ENCODE measurements at regions not wholly inside any gene's neighbourhood (a gene's known extent, or its start where the extent isn't known, plus 50 kb on each side); places are given as distances from the start of the nearest gene placed in this dataset.

DNA sequence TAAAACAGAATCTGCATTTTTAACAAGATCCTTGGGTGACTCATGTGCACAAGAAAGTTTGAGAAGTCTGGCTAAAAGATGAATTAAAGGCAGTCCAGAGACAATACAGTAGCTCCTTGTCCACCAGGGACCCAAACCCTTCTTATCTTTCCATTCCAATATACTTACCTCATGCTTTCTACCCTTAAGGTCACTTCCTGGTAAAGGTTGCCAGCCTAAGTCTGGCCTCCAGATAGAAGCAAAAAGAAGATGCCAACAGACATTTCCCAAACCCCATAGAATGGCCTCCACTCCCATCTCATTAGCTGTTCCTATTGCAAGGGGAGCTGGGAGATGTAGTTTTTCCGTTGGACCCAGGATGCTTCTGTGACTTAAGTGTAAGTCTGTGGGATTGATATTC lies 101.4 kb upstream of the XYLT1 start:
- no peaks in the 10 kb centered on the region for H3K4me1 Mint-ChIP-seq (ENCODE audit: low read depth)
- CTCF ChIA-PET = no interaction called here
- no peak overlapping the region for H3K27ac Mint-ChIP-seq
- no peak overlapping the region for H3K4me3 Mint-ChIP-seq
- H3K9me3 Mint-ChIP-seq = no peaks in the 10 kb centered on the region
- intact Hi-C loops (cut with micrococcal nuclease) = no loop called here
- no peak for DNase-seq
- H3K27me3 Mint-ChIP-seq (ENCODE audit: low read depth) = peaks cover 4% of the 10 kb centered on the region
- no peaks in the 10 kb centered on the region for H3K36me3 Mint-ChIP-seq (ENCODE audit: low read depth)

DNA sequence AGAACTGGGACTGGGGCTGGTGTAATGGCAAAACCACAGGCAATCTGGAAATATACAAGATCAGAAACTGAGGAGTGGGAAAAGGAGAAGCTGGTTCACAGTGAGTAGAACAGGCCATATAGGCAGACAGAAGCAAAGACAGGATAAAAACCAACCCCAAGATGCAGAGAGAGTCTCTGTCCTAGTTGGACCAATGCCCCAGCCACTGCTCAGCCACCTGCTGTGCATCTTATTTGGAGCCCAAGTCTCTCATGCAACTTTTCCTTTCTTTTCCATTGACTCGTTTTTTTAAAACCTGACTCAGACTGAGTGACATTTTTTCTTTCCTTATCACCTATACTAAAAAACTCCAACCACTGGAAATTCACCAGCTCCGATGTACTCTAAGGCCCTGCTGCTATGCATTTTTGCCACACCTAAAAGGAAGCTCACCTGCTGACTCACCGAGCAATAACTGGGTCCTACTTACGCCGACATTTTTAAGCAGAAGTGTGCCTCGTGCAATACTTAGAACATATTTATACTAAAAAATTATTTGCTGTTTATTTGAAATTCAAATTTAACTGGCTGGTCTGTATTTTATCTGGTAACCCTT lies 100.8 kb upstream of the XYLT1 start:
- Mint-ChIP-seq H3K4me3 (no peak overlapping the region), H3K36me3 (ENCODE audit: low read depth) (no peaks in the 10 kb centered on the region), H3K27me3 (ENCODE audit: low read depth) (peaks cover 4% of the 10 kb centered on the region), H3K27ac (no peak overlapping the region), H3K4me1 (ENCODE audit: low read depth) (no peaks in the 10 kb centered on the region), H3K9me3 (no peaks in the 10 kb centered on the region)
- DNase-seq = no peak
- CTCF ChIA-PET = interaction anchor here (1.0 to 1.7 kb wide), 2 partner anchors 8 to 14 kb away, joined by 3 to 4 read pairs; no protein-coding TSS in a partner anchor
- intact Hi-C loops (cut with micrococcal nuclease) = no loop called here

DNA sequence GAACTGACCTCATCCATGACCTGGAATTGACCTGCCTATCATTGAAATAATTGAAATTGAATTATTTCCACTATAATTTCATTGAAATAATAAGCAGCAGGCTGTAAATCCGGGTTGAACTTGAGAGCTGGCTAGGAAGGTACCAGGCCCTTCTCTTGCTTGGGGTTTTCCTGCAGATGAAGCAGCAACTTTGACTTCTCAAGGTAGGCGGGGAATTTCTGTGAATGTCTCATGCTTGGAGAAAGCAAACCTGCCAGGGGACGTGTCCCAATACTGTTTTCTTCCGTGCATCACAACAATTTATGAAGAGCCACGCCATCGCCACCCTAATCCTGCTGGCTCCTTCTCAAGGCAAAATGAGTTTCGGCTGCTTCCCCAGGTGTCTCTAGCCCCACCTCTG lies 97.5 kb upstream of the XYLT1 start:
- intact Hi-C loops (cut with micrococcal nuclease) = no loop called here
- H3K27me3 Mint-ChIP-seq (ENCODE audit: low read depth) = peaks cover 4% of the 10 kb centered on the region
- no peaks in the 10 kb centered on the region for H3K9me3 Mint-ChIP-seq
- CTCF ChIA-PET = no interaction called here
- H3K27ac Mint-ChIP-seq = no peak overlapping the region
- H3K4me3 Mint-ChIP-seq = no peak overlapping the region
- H3K4me1 Mint-ChIP-seq (ENCODE audit: low read depth) = no peaks in the 10 kb centered on the region
- no peaks in the 10 kb centered on the region for H3K36me3 Mint-ChIP-seq (ENCODE audit: low read depth)
- DNase-seq = no peak

DNA sequence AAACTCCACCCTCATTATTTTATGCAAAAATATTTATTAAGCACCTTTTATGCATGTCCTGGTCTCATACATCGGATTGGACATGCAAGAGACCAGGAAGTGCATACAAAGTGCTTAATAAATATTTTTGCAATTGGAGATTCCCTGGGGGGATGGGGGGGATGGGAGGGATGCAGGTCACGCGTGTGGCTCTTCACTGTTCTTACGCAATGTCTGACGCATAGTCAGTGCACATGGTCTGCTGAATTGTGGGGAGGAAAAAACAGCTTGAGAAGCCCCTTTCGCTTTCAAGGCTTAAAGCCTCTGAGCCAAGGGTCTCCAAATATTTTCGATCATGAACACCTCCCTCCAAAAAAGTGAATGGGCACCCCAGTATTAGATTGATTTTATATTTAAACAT lies 96.7 kb upstream of the XYLT1 start:
- Mint-ChIP-seq H3K36me3 (ENCODE audit: low read depth) (no peaks in the 10 kb centered on the region), H3K27ac (no peak overlapping the region), H3K9me3 (no peaks in the 10 kb centered on the region), H3K4me1 (ENCODE audit: low read depth) (no peaks in the 10 kb centered on the region), H3K4me3 (no peak overlapping the region), H3K27me3 (ENCODE audit: low read depth) (peaks cover 4% of the 10 kb centered on the region)
- no peak for DNase-seq
- intact Hi-C loops (cut with micrococcal nuclease) = no loop called here
- CTCF ChIA-PET = interaction anchor here (1.9 kb wide), 1 partner anchor 11 kb away, joined by 7 read pairs; no protein-coding TSS in a partner anchor

DNA sequence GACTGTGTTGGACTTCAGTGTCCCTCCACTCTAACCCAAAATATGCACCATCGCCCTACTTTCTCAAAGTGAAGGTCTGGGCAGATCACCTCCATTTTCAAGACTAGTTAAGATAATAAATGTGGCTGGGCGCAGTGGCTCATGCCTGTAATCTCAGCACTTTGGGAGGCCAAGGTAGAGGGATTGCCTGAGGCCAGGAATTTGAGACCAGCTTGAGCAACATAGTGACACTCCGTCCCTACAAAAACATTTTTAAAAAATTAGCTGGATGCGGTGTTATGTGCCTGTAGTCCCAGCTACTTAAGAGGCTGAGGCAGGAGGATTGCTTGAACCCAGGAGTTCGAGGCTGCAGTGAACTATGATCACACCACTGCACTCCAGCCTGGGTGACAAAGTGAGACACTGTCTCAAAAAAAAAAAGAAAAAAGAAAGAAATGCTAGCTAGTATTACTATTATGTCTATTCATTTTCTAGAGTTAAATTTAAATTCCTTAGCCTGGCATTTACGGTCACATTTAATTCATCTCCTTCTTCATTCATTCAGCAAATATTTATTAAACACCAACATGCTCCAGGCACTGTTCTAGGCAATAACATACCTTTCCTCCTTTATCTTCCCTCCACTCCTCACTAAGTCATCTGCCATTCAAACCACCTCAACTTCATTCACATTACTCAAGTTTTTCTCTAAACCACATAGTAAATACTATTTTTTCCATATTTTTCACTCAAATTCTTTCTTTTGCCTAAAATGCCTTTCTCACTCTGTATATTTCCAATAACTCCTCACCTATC lies 96.1 kb upstream of the XYLT1 start:
- Mint-ChIP-seq H3K4me3 (no peak overlapping the region), H3K36me3 (ENCODE audit: low read depth) (no peaks in the 10 kb centered on the region), H3K9me3 (no peaks in the 10 kb centered on the region), H3K27me3 (ENCODE audit: low read depth) (peaks cover 4% of the 10 kb centered on the region), H3K4me1 (ENCODE audit: low read depth) (no peaks in the 10 kb centered on the region), H3K27ac (no peak overlapping the region)
- CTCF ChIA-PET = interaction anchor here (1.9 kb wide), 1 partner anchor 12 kb away, joined by 7 read pairs; no protein-coding TSS in a partner anchor
- DNase-seq = no peak
- intact Hi-C loops (cut with micrococcal nuclease) = no loop called here

DNA sequence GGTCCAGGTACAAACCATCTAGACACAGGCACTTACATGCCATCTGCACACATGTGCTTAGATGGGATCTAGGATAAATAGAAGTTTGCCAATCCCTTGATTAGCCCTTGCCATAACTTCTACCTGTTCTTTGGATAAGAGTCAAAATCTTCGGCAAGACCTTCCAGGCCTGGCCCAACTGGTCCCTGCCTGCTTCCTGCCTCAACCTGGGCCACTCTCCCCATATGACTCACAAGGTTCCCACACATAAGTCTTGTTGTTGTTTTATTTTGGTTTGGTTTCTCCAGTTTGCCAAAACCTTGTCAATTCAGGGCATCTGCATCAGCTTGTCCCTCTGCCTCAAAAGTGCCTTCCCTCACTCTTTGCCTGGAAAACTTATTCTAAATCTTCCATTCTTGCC lies 95.3 kb upstream of the XYLT1 start:
- no peak for DNase-seq
- Mint-ChIP-seq H3K27me3 (ENCODE audit: low read depth) (peaks cover 2% of the 10 kb centered on the region), H3K9me3 (no peaks in the 10 kb centered on the region), H3K36me3 (ENCODE audit: low read depth) (no peaks in the 10 kb centered on the region), H3K4me1 (ENCODE audit: low read depth) (no peaks in the 10 kb centered on the region), H3K27ac (no peak overlapping the region), H3K4me3 (no peak overlapping the region)
- intact Hi-C loops (cut with micrococcal nuclease) = no loop called here
- CTCF ChIA-PET = interaction anchor here (1.9 kb wide), 1 partner anchor 13 kb away, joined by 7 read pairs; no protein-coding TSS in a partner anchor

DNA sequence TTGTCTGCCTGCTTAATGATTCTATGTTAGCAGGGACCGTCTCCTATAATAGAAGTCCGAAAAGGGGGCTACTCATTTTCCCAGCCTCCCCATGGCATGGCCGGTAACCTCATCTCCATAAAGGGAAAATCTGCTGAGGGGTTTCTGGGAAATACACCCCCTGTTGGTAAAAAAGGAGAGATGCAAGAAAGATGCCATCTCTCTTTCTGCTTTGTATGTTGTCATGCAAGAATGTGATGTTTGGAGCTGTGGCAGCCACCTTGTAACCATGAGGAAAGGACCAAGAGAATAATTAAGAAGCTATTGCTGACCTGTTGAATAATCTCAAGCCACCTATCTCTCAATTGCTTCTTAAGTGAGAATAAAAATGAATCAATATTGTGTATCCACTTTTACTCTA lies 94.8 kb upstream of the XYLT1 start:
- Mint-ChIP-seq H3K4me3 (no peak overlapping the region), H3K36me3 (ENCODE audit: low read depth) (no peaks in the 10 kb centered on the region), H3K9me3 (no peaks in the 10 kb centered on the region), H3K27ac (no peak overlapping the region), H3K27me3 (ENCODE audit: low read depth) (no peaks in the 10 kb centered on the region), H3K4me1 (ENCODE audit: low read depth) (no peaks in the 10 kb centered on the region)
- intact Hi-C loops (cut with micrococcal nuclease) = no loop called here
- CTCF ChIA-PET = interaction anchor here (1.9 kb wide), 1 partner anchor 13 kb away, joined by 7 read pairs; no protein-coding TSS in a partner anchor
- DNase-seq = no peak

GRCh38 chr16:17564856-17565255 lies 94.1 kb upstream of the XYLT1 start:
- no peak for DNase-seq
- CTCF ChIA-PET = no interaction called here
- no peaks in the 10 kb centered on the region for H3K9me3 Mint-ChIP-seq
- H3K4me3 Mint-ChIP-seq = no peak overlapping the region
- no peaks in the 10 kb centered on the region for H3K36me3 Mint-ChIP-seq (ENCODE audit: low read depth)
- H3K27ac Mint-ChIP-seq = no peak overlapping the region
- no peaks in the 10 kb centered on the region for H3K4me1 Mint-ChIP-seq (ENCODE audit: low read depth)
- no peaks in the 10 kb centered on the region for H3K27me3 Mint-ChIP-seq (ENCODE audit: low read depth)
- intact Hi-C loops (cut with micrococcal nuclease) = no loop called here

DNA sequence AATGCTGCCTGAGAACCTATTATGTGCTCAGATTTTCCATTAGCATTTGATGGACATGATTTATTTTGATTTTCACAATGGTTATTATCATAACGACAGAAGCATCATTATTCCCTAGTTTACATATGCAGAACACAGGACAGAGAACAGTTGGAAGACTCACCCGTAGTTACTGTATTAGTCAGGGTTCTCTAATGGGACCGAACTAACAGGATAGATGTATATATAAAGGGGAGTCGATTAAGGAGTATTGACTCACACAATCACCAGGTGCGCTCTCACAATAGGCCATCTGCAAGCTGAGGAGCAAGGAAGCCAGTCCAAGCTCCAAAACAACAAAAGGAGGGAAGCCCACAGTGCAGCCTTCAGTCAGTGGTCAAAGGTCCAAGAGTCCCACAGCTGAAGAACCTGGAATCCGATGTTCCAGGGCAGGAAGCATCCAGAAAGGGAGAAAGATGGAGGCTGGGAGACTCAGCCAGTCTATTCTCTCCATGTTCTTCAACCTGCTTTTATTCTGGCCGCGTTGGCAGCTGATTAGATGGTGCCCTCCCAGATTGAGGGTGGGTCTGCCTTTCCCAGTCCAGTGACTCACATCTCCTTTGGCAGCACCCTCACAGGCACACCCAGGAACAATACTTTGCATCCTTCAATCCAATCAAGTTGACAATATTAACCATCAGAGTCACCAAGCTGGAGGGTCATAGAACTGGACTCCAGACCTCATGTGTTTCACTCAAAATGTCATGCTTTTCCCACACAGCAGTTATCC lies 92.7 kb upstream of the XYLT1 start:
- Mint-ChIP-seq H3K4me1 (ENCODE audit: low read depth) (no peaks in the 10 kb centered on the region), H3K36me3 (ENCODE audit: low read depth) (no peaks in the 10 kb centered on the region), H3K27me3 (ENCODE audit: low read depth) (peaks cover 2% of the 10 kb centered on the region), H3K27ac (no peak overlapping the region), H3K9me3 (no peaks in the 10 kb centered on the region), H3K4me3 (no peak overlapping the region)
- intact Hi-C loops (cut with micrococcal nuclease) = no loop called here
- no peak for DNase-seq
- CTCF ChIA-PET = no interaction called here

DNA sequence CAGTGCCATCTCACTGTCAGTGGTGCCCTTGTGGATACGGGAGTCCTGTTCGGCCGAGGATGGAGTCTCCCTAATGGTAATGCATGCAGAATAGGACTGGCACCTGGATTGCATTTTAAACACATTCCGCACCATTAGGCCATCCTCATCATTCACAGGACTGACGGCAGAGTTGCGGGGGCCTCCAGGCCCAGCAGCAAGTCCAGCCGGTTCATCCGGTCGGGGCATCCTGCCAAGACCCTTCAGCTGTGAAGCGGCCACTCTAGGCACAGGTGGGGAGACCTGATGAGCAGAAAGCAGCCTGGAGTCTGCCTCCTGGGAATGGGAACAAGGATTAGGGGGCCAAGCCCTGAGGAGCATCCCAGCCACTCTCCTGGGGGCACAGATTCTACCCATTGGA lies 90.3 kb upstream of the XYLT1 start:
- Mint-ChIP-seq H3K4me3 (no peak overlapping the region), H3K27ac (no peak overlapping the region), H3K4me1 (ENCODE audit: low read depth) (peaks cover 2% of the 10 kb centered on the region), H3K9me3 (no peaks in the 10 kb centered on the region), H3K36me3 (ENCODE audit: low read depth) (no peaks in the 10 kb centered on the region), H3K27me3 (ENCODE audit: low read depth) (peaks cover 6% of the 10 kb centered on the region)
- intact Hi-C loops (cut with micrococcal nuclease) = no loop called here
- DNase-seq = no peak
- CTCF ChIA-PET = interaction anchor here (1.5 to 2.7 kb wide), 2 partner anchors 16 to 18 kb away, joined by 3 to 9 read pairs; no protein-coding TSS in a partner anchor

GRCh38 chr16:17560548-17560947 lies 89.8 kb upstream of the XYLT1 start:
- Mint-ChIP-seq H3K9me3 (no peaks in the 10 kb centered on the region), H3K4me1 (ENCODE audit: low read depth) (peaks cover 2% of the 10 kb centered on the region), H3K27ac (no peak overlapping the region), H3K27me3 (ENCODE audit: low read depth) (peaks cover 6% of the 10 kb centered on the region), H3K4me3 (no peak overlapping the region), H3K36me3 (ENCODE audit: low read depth) (no peaks in the 10 kb centered on the region)
- no peak for DNase-seq
- CTCF ChIA-PET = interaction anchor here (1.5 to 2.7 kb wide), 2 partner anchors 15 to 18 kb away, joined by 3 to 9 read pairs; no protein-coding TSS in a partner anchor
- intact Hi-C loops (cut with micrococcal nuclease) = no loop called here

DNA sequence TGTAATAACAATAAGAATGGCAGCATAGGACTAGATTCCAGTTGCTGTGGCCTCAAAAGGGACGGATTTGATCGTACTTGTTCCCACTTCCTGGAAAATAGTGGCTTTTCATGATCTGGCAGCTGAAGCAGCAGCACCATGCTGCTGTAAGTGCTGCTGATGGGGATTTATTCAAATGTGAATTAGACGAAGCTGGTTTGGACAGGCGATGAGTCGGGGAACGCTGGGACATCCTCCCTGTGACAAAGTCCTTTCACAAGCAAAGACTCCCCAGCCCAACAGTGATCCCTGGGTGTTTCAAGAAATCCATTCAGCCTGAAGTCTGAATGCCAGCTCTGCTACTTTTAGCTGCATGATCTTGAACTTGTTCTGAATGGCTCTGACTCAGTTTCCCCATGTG lies 88.6 kb upstream of the XYLT1 start:
- Mint-ChIP-seq H3K27ac (no peak overlapping the region), H3K27me3 (ENCODE audit: low read depth) (peaks cover 6% of the 10 kb centered on the region), H3K4me3 (no peak overlapping the region), H3K36me3 (ENCODE audit: low read depth) (no peaks in the 10 kb centered on the region), H3K9me3 (no peaks in the 10 kb centered on the region), H3K4me1 (ENCODE audit: low read depth) (peaks cover 2% of the 10 kb centered on the region)
- CTCF ChIA-PET = interaction anchor here (2.7 kb wide), 1 partner anchor 19 kb away, joined by 9 read pairs; no protein-coding TSS in a partner anchor
- DNase-seq = no peak
- intact Hi-C loops (cut with micrococcal nuclease) = loop anchor here (10.0 kb wide), 1 partner anchor 365 kb away; no protein-coding TSS in a partner anchor

Data from activated naive CD4-positive, alpha-beta T cell treated with anti-CD3 and anti-CD28 coated beads for 36 hours (primary cell).